GM21526 (cell line): ENCODE measurements at regions not wholly inside any gene's neighbourhood (a gene's known extent, or its start where the extent isn't known, plus 50 kb on each side); places are given as distances from the start of the nearest gene placed in this dataset.
"Not testable (repeated sequence)": the region's sequence is repeated elsewhere in the genome, so short reads cannot be mapped to it uniquely, and the experiment has no call there.

Source experiments
- ATAC-seq: cut with Tn5 transposase; IDR thresholded peaks from one replicate; pipeline ENCODE4 v1.9.1; 2021; ENCODE audit warnings: moderate library complexity; ENCODE audit not compliant: unreplicated experiment, low FRiP score

DNA sequence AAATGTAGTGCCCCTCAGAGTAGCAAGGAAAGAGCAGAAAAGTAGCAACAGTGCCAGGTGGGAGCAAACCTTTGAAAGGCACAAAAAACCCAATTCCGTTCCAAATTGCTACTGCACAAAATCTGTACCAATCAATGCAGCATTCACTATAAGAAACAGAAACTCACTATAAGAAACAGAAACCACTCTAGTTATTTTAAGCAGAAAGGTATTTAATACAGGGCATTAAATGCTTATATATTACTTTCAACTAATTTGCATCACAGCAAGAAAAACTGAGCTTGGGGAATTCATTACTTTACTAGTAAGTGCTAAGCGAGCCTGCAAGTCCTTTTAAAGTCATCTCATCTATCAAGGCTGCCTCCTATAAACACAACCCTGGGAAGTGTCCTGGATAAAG is 116.5 kb upstream of the OLIG3 start:
- ATAC-seq, result no peak

DNA sequence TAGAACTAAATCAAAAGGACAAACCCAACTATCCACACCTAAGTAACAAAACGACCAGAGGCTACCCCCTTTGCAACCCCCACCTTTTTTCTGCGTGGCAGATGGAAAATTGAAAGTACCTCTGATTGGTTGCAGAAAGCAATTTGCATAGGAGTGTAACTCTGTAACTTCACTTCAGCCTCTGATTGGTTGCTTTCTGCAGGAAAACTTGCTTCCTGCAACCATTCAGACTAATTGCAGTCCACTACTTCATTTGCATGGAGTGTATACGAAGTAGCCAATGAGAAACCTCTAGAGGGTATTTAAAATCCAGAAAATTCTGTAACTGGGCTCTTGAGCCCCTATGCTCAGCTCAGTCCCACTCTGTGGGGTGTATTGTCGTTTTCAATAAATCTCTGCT is 129.1 kb upstream of the OLIG3 start:
- ATAC-seq, result no peak

DNA sequence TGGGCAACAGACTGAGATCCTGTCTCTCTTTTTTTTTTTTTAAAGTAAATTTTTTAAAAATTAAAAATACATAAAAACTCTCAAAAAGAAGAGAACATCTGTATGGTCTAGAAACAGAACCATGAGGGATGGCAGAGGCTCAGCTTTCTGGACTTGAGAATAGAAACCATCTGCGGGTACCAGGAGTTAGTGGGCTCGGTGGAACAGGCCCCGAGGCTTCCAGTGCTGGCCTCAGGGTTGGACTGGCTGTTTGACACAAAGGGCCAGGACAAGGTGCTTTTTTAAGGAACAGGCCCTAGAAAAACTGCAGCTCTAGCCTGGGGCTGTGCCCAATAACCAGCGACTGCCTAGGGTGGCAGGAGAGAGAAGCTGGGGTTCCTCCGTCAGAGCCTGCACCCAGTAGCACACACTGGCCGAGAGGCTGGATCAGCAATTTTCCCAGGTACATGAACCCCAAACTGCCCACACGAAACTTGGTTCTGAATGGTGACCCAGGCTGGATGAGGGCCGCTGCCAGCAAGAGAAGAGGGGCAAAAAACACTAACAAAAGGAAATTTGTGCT is 131.0 kb upstream of the OLIG3 start:
- ATAC-seq, result no peak

DNA sequence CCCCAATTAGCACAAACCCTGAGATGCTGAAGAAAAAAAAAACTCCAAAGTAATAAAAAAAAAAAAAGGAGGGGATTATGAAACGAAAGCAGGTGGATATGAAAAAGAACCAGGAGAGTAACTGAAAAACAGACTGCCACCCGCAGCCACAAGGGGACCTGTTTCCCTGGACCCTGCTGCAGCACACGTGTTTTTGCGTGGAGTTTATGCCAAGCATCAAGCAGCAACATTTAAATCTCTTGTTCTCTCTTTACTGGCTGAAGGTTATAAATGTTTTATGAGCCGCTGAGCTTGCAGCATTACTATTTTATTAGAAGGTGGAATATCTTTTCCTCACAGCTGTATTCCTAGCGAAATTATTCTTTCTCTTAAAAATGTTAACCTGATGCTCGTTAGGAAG is 131.6 kb upstream of the OLIG3 start:
- ATAC-seq, result no peak

DNA sequence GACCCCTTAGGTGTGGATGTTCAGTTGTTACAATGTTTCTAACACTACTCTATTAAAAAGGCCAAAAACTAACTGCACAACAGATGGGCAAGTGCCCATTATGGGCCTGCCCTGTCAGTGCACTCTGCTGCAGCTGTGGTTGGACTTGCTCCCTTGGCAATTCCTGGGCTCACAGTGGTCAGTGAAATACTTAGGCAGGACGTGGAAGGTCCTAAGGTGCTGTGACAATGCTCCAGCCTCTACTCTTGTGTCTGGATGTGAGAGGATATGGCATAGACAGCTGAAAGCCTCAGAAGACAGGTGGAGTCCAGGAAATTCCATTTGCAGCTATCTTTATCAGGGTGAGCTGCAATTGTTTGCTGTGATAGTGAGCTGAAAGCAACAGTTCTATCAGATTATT is 136.5 kb upstream of the OLIG3 start:
- no peak for ATAC-seq

DNA sequence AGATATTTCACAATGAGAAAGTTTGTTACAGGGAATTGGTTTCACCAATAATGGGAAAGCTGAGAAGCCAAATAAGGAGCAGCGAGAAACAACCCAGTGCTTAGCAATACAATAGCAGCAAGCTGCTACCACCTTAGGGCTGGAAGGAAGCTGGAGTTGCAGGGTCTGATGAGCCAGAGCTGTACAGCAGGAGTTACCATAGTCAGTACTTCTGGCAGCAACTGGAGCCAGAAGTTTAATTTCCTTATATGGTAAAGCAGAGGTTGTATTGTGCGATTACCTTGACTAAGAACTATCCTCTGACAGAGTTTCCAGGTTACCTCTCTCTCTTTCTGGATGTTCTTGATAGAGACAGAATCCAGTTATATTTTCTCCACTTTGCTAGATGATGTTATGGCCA is 137.1 kb upstream of the OLIG3 start:
- ATAC-seq, result no peak

DNA sequence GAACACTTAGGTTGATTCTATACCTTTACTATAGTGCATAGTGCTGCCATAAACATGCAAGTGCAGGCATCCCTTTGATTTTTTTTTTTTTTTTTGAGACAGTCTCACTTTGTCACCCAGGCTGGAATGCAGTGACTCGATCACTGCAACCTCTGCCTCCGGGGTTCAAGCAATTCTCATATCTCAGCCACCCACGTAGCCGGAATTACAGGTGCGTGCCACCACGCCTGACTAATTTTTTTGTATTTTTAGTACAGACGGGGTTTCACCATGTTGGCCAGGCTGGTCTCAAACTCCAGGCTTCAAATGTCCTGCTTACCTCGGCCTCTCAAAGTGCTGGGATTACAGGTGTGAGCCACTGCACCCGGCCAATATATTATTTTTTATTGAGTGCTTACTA is 140.0 kb upstream of the OLIG3 start:
- ATAC-seq, result not testable (repeated sequence)

DNA sequence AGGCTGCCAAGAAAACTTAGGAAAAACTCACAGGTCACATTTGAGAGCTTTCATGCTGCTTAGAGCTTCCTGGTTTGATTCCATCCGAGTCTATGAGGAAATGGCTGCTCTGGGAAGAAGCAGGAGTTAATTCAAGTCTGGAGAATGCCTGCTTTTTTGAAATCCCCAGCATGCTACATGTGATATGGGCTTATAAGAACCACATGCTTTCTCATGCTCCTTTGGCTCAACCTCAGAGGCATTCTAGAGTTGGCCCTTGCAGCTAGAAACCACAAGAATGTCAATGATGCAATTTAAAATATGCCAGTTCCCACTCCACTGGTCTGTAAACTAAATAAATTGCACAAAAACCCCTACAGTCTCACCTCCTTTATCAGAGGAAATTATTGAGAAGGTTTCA is 142.9 kb upstream of the OLIG3 start:
- ATAC-seq, result no peak

DNA sequence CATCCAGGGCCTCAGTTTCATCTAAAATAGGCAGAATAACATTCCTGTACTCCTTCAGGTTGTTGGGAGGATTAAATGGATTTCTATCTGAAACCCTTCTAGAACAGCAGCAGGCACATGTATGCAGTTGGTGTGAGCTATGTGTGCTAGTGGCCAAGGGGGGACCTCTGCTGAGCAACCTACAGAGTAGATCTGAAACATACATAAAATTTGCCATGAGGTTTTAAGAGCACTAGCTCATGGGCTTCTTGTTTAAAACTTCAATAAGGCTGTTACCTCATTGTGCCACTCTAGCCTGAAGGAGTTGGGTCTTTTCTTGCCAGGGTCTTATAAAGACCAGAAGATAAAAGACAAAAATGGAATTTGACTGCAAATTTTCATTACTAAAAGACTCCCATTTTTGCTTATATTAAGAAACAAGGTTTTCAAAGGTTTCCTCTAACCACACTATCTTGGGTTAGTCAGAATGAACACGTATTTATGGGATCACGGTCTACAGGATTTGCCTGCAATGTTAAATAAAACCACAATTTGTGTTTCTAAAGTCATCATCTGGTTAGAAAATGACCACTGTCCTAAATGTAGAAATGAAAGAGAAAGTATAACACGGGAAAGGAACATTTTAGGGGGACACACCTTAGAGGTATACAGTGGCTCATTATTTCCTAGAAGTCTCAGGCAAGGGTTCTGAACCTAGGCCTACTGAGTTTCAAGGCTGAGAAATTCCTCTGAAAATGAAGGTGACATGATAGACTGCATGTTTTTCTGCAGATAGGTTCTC is 144.9 kb upstream of the OLIG3 start:
- ATAC-seq, result no peak

DNA sequence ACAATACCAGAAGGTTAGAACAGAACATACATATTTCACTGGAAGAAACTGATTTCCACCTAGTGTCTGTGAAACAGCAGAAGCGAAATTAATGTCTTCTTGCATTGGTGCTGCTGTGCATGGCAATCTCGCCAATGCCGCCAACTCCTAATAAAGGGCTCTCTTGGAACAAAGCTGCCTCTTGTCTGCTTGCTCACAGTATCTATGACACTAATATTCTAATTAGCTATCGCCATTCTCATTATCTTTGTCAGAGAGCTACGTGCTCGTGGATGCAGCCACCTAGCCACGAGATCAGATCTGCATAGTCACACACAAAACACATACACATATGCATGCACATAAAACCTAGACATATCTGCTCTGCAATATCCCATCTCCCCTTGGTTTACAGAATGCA is 145.9 kb upstream of the OLIG3 start:
- ATAC-seq, result no peak

DNA sequence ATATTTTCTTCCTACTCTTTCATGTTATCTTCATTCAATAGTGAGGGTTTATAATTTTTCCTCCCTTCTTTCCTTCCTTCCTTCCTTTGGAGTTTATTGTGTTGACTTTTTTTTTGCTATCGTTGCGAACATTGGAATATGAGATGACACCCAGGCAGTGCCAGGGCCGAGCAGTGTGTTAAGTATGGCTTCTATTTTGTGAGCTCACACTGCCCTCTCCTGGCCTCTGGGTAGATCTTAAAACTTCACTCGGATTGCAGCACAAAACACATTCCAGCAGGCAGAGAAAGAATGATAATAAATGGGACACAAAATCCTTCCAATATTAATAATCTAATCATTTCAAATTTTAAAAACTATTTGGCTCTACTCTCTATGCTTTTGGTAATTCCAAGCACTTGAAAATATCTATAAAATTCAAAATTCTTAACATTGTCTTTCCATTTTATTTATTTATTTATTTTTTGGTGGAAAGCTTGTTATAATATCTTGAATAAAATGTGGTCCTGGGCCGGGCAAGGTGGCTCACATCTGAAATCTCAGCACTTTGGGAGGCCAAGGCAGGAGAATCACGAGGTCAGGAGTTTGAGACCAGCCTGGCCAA is 147.4 kb upstream of the OLIG3 start:
- ATAC-seq, result peak; percentile 66

DNA sequence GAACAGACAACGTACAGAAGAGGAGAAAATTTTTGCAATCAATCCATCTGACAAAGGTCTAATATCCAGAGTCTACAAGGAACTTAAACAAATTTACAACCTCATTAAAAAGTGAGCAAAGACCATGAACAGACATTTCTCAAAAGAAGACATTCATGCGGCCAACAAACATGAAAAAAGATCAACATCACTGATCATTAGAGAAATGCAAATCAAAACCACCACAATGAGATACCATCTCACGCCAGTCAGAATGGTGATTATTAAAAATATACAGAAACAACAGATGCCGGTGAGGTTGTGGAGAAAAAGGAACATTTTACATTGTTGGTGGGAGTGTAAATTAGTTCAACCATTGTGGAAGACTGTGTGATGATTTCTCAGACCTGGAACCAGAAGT is 149.0 kb upstream of the OLIG3 start:
- ATAC-seq, result not testable (repeated sequence)

DNA sequence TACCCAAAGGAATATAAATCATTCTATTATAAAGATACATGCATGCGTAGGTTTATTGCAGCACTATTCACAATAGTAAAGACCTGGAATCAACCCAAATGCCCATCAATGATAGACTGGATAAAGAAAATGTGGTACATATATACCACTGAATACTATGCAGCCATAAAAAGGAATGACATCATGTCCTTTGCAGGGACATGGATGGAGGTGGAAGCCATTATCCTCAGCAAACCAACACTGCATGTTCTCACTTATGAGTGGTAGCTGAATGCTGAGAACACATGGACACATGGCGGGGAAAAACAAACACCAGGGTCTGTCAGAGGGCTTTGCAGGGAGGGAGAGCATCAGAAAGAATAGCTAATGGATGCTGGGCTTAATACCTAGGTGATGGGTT is 149.4 kb upstream of the OLIG3 start:
- ATAC-seq, result not testable (repeated sequence)

DNA sequence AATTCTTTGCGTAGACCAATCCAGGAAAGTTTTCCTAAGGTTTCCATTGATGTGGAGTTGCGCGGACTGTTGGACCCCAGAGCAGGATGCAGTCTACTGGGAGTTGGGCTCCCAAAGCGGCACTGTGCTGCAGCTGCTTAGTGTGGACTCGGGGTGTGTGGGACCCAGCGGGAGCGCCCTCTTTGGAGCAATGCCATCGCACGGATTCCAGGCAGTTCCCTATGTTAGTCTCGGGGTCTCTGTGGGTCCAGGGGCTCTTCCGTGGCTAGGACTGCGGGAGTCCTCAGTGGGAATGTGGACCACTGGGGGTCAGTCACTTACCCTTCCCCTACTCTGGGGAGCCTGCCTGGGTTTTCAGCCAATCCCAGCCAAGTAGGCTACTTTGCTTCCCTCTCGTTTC is 151.7 kb upstream of the OLIG3 start:
- ATAC-seq, result no peak

DNA sequence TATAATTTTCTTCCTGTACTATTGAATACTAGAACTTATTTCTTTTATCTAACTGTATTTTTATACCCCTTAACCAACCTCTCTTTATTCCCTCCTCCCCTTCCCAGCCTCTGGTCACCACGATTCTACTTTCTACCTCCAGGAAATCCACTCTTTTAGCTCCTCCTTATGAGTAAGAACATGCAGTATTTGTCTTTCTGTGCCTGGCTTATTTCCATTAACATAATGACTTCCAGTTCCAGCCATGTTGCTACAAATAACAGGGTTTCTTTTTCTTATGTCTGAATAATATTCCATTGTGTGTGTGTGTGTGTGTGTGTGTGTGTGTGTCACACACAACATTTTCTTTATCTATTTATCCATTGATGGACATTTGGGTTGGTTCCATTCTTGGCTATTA is 152.3 kb upstream of the OLIG3 start:
- ATAC-seq, result no peak

DNA sequence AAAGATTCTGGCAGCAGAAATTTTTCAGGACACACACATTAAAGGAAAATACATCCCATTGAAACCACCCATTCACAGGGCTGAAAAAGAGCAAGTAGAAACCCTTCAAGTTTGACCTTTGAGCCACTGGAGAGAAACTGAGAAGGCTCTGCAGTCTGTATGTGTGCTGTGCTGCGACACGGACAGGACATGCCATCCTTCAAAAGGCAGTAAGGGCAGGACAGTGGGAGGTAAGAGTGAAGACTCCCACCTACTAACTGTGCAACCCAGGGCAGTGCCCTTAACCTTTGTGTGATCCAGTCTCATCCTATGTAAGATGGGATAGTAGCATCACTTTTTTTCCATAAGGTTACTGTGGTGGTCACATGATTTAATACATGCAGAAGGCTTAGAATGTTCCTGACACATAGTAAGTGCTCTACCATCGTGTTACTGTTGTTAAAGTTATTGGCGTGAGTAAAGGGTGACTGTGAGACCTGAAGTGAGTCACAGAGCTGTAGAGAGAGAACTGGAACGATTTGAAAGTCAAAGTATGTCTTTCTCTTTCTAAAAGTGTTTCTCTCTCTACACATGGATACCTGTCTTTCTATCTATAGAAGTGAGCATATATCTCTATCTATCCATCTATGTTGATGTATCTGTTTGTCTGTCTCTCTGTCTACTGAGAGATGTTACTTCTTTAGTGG is 153.7 kb upstream of the OLIG3 start:
- no peak for ATAC-seq

DNA sequence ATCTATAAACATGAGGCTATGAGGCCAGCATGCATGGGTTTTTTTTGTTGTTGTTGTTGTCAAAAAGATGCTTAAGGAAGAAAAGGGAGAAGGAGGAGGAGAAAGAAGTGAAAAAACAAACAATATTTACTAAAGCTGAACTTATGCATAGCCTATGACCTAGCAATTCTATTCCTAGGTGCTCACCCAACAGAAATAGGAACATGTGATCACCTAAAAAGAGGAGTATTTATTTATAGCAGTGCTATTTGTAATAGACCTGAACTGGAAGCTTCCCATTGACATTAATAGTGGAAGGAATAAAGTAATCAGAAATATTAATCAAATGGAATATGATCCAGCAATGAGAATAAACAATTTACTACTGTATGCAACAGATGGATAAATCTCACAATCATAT is 156.5 kb upstream of the OLIG3 start:
- ATAC-seq, result no peak

DNA sequence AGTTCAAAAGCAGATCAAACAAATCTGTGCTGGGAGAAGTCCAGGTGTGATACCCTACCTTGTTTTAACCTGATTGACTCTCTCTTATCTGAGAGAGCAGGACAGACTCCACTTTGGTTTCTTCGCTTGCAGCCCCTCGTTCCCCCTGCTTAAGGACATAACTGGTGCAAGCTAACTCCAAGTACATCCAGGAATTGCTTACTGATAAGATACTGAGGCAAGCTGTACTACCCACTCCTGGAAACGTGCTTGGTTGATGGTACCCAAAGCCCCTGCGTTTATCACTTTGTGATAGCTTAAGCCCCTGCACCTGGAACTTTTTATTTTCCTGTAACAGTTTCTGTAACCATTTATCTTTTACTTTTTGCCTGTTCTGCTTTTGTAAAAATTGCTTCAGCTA is 157.0 kb upstream of the OLIG3 start:
- no peak for ATAC-seq

DNA sequence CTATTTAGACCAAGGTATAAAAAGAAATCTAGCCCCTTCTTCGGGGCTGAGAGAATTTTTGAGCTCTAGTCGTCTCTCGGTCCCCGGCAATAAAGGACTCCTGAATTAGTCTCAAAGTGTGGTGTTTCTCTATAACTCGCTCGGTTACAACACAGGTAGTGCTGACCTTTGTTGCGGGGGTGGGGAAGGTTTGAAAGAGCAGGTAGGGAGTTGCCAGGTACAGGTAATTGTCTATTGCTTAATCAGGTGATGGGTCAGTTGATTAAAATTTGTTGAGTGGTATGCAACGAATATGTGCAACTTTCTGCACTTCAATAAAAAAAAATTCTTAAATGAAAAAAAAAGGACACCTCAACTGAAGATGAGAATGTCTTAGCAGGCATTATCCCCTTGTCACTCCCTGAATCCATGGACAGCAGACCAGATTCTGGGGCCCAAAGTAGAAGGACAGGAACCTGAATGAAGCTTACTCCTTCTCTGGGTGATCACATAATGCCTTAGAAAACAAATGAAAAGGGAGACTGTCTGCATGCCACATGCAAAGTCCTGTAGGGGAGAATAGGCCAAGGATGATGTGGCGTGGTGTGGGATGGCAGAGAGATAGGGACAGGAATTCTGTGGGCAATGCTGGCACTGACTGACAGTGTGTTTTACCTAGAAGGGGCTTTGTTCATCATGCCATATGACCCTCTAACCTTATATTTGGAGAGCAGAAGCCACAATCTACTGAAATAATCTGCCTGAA is 157.6 kb upstream of the OLIG3 start:
- no peak for ATAC-seq

DNA sequence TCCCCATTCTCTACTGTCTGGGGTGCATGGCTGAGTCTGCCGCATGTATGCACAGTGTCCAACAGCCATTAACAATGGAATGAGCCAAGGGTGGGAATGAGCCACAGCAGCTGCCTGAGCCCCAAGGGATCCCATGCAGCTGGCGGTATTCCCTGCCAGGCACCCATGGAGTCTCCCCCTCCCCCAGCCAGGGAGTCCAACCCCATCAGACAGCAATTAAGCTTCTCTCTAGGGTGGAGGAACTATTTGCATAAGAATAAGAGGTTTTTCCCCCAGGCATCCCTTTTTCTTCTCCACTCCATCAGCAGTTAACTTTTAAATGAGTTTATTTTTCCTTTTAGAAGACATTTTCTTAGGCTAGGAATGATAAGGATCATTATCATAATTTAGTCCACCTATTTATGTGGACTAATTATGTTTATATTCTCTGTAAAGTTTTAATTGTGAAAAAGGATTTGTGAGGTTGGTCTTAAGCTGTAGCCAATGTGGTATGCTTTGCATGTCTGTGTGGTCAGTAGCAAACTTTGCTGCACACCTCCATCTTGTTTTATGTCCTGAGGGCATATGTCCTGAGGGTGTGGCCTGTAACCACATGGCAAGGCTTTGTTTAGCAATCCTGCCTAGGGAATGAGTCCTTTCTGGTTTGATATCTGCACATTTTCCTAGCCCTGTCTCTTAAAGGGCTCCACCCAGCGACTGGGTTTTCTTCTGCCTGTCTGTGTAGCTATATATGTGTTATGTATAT is 158.9 kb upstream of the OLIG3 start:
- ATAC-seq, result no peak
